ENCODE measurements at regions not wholly inside any gene's neighbourhood (a gene's known extent, or its start where the extent isn't known, plus 50 kb on each side); places are given as distances from the start of the nearest gene placed in this dataset.

DNA sequence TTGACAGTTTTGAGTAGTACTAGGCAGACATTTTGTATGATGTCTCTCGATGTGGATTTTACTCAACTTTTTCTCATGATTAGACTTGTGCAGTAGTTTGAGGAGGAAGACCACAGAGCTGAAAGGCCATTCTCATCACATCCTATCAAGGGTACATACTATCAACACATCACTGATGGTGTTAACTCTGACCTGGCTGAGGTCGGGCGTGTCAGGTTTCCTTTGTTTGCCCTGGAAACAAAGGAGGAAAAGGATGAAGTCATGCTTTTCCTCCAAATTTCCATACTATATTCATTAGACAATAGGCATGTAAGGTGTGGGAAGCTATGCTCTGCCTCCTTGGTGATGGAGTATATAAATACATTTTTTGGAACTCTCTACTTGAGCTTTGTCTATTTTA, 211.1 kb downstream of the DSEL start (continued):
- TF ChIP-seq FOXA2 (IDR thresholded peaks at IDR 0.05) (no peak), ZBTB33 (IDR thresholded peaks at IDR 0.05) (no peak), ATF3 (IDR thresholded peaks at IDR 0.05) (no peak)

DNA sequence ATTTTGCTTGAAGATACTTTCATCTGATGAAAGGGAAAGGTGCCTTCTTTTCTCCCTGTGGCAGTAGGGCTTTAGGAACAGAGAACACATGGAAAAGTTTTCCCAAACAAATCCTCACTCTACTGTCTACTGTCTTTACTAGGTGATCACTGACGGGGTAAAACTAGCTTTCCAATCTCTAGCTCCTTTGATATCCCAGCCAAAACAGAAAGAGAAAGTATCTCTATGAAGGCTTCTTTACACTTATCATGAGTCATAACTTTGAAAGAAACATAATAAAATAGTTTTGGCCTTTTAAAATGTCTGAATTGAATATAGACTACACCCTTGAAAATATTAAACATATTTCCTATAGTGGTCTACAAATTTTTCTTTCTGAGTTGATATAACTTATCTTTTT, 214.5 kb downstream of the DSEL start:
- Histone ChIP-seq H3K9me3 (ENCODE audit: control insufficient read depth in 4 of 4, low read length in 3 of 4) (peaks cover 0 to 15% (median 3%) of the 10 kb centered on the region in 4 donors), H3K4me1 (ENCODE audit: control insufficient read depth in 4 of 4, insufficient read depth in 4 of 4, low read length in 3 of 4) (no peaks in the 10 kb centered on the region), H3K4me3 (ENCODE audit: low read depth in 1 of 3, low read length in 3 of 3) (no peak overlapping the region), H3K27ac (ENCODE audit: low read depth in 1 of 2, low read length in 2 of 2) (no peak overlapping the region), H3K27me3 (ENCODE audit: control insufficient read depth in 4 of 4, insufficient read depth in 4 of 4, low read length in 3 of 4) (no peaks in the 10 kb centered on the region), H3K9ac (ENCODE audit: low read depth in 1 of 2, low read length in 2 of 2) (no peak overlapping the region), H3K36me3 (ENCODE audit: control insufficient read depth in 4 of 4, insufficient read depth in 3 of 4, low read depth in 1 of 4, low read length in 3 of 4) (no peaks in the 10 kb centered on the region)
- DNase-seq (ENCODE audit: low spot score) = no peak
- 54% methylated on average over 1 of the region's 1 CpG for WGBS
- TF ChIP-seq ATF3 (IDR thresholded peaks at IDR 0.05) = no peak
- TF ChIP-seq JUND (IDR thresholded peaks at IDR 0.05) = no peak
- no peak for TF ChIP-seq MAX (IDR thresholded peaks at IDR 0.05)
- no peak for TF ChIP-seq FOXA2 (IDR thresholded peaks at IDR 0.05)
- TF ChIP-seq GABPA (IDR thresholded peaks at IDR 0.05 in 1 of 2, conservative IDR thresholded peaks at IDR 0.05 in 1 of 2) = no peak
- TF ChIP-seq RAD21 (IDR thresholded peaks at IDR 0.05) = no peak
- TF ChIP-seq, protein P1, sequence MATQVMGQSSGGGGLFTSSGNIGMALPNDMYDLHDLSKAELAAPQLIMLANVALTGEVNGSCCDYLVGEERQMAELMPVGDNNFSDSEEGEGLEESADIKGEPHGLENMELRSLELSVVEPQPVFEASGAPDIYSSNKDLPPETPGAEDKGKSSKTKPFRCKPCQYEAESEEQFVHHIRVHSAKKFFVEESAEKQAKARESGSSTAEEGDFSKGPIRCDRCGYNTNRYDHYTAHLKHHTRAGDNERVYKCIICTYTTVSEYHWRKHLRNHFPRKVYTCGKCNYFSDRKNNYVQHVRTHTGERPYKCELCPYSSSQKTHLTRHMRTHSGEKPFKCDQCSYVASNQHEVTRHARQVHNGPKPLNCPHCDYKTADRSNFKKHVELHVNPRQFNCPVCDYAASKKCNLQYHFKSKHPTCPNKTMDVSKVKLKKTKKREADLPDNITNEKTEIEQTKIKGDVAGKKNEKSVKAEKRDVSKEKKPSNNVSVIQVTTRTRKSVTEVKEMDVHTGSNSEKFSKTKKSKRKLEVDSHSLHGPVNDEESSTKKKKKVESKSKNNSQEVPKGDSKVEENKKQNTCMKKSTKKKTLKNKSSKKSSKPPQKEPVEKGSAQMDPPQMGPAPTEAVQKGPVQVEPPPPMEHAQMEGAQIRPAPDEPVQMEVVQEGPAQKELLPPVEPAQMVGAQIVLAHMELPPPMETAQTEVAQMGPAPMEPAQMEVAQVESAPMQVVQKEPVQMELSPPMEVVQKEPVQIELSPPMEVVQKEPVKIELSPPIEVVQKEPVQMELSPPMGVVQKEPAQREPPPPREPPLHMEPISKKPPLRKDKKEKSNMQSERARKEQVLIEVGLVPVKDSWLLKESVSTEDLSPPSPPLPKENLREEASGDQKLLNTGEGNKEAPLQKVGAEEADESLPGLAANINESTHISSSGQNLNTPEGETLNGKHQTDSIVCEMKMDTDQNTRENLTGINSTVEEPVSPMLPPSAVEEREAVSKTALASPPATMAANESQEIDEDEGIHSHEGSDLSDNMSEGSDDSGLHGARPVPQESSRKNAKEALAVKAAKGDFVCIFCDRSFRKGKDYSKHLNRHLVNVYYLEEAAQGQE (IDR thresholded peaks at IDR 0.05) = no peak
- no peak for TF ChIP-seq RXRA (IDR thresholded peaks at IDR 0.05)

GRCh38 chr18:67301592-67301991, 214.9 kb downstream of the DSEL start:
- no peaks in the 10 kb centered on the region for H3K36me3 ChIP-seq (ENCODE audit: control insufficient read depth in 4 of 4, insufficient read depth in 3 of 4, low read depth in 1 of 4, low read length in 3 of 4)
- no peak overlapping the region for H3K9ac ChIP-seq (ENCODE audit: low read depth in 1 of 2, low read length in 2 of 2)
- WGBS = 87% methylated on average over 1 of the region's 1 CpG
- H3K27me3 ChIP-seq (ENCODE audit: control insufficient read depth in 4 of 4, insufficient read depth in 4 of 4, low read length in 3 of 4) = no peaks in the 10 kb centered on the region
- H3K4me1 ChIP-seq (ENCODE audit: control insufficient read depth in 4 of 4, insufficient read depth in 4 of 4, low read length in 3 of 4) = no peaks in the 10 kb centered on the region
- H3K9me3 ChIP-seq (ENCODE audit: control insufficient read depth in 4 of 4, low read length in 3 of 4) = peaks cover 0 to 15% (median 3%) of the 10 kb centered on the region in 4 donors
- H3K27ac ChIP-seq (ENCODE audit: low read depth in 1 of 2, low read length in 2 of 2) = no peak overlapping the region
- no peak overlapping the region for H3K4me3 ChIP-seq (ENCODE audit: low read depth in 1 of 3, low read length in 3 of 3)
- no peak for DNase-seq (ENCODE audit: low spot score)
- no peak for TF ChIP-seq RXRA (IDR thresholded peaks at IDR 0.05)
- TF ChIP-seq TAF1 (conservative IDR thresholded peaks at IDR 0.05) = no peak
- no peak for TF ChIP-seq GABPA (IDR thresholded peaks at IDR 0.05 in 1 of 2, conservative IDR thresholded peaks at IDR 0.05 in 1 of 2)
- TF ChIP-seq, protein P1 (IDR thresholded peaks at IDR 0.05) = no peak
- no peak for TF ChIP-seq CTCF (IDR thresholded peaks at IDR 0.05; ENCODE audit: low read depth, low read length, missing input control)
- TF ChIP-seq ATF3 (IDR thresholded peaks at IDR 0.05) = no peak
- no peak for TF ChIP-seq NR2F2 (IDR thresholded peaks at IDR 0.05)
- TF ChIP-seq RAD21 (IDR thresholded peaks at IDR 0.05) = no peak
- TF ChIP-seq EGR1 (IDR thresholded peaks at IDR 0.05; ENCODE audit: low read depth in 2 of 2) = no peak
- TF ChIP-seq HNF4G (IDR thresholded peaks at IDR 0.05) = no peak
- TF ChIP-seq HNF4A (conservative IDR thresholded peaks at IDR 0.05) = no peak
- TF ChIP-seq YY1 (IDR thresholded peaks at IDR 0.05) = no peak
- TF ChIP-seq JUND (IDR thresholded peaks at IDR 0.05) = no peak
- no peak for TF ChIP-seq FOXA2 (IDR thresholded peaks at IDR 0.05)
- TF ChIP-seq SP1 (IDR thresholded peaks at IDR 0.05) = no peak
- TF ChIP-seq FOXA1 (IDR thresholded peaks at IDR 0.05) = no peak
- no peak for TF ChIP-seq MAX (IDR thresholded peaks at IDR 0.05)

Measured in liver (tissue), 8 donors.